B cell (primary cell): ENCODE measurements at regions not wholly inside any gene's neighbourhood (a gene's known extent, or its start where the extent isn't known, plus 50 kb on each side); places are given as distances from the start of the nearest gene placed in this dataset.

Experiments
- ATAC-seq: fragments of 200-7000 bp; cut with Tn5 transposase; one replicate; pipeline ENCODE4 v1.10.0; 2021; ENCODE audit warnings: low read depth, mild to moderate bottlenecking, moderate number of reproducible peaks, moderate library complexity
- CTCF ChIA-PET: fragments of 350-600 bp; sonication (Branson Sonifier 250); formaldehyde crosslinking; loops from one replicate; lab custom pipeline; 2021; ENCODE audit warnings: antibody characterized with exemption, inconsistent platforms; lab: Charles Lee
- POLR2A ChIA-PET: fragments of 350-600 bp; sonication (Branson Sonifier 250); formaldehyde crosslinking; loops from one replicate; lab custom pipeline; 2021; ENCODE audit warnings: antibody characterized with exemption; lab: Charles Lee
- DNase-seq: peaks from one replicate; pipeline ENCODE4 v3.0.0; 2013
- H2AFZ ChIP-seq: 2 replicates; pipeline ENCODE4 v1.6.1; 2012; ENCODE audit warnings: mild to moderate bottlenecking, low read depth, low read length; ENCODE audit not compliant: insufficient read depth, poor library complexity, severe bottlenecking
- H3K27ac ChIP-seq, 2 donors: 1 replicate in 1 of 2; 2 replicates in 1 of 2; pipeline ENCODE4 v1.5.1; 2012 to 2013; ENCODE audit warnings: low read length in 2 of 2, mild to moderate bottlenecking in 2 of 2, moderate library complexity in 1 of 2
- H3K27me3 ChIP-seq, 4 experiments: fragments of 200-600 bp in 1 of 4; sonication (generic) in 1 of 4; replicated peaks in 1 of 4; 1 replicate in 2 of 4; 2 replicates in 2 of 4; pipeline versions ENCODE4 v1.6.1 to v1.7.0; 2013 to 2016; ENCODE audit warnings: low read length in 3 of 4, mild to moderate bottlenecking in 2 of 4, mixed read lengths in 1 of 4, moderate library complexity in 1 of 4; ENCODE audit not compliant: insufficient read depth in 4 of 4, control insufficient read depth in 3 of 4; ENCODE audit errors: control extremely low read depth in 1 of 4
- H3K36me3 ChIP-seq, 2 experiments: replicated peaks in 1 of 2; 1 replicate in 1 of 2; 2 replicates in 1 of 2; pipeline versions ENCODE4 v1.6.1 to v1.7.1; 2013; ENCODE audit warnings: low read length in 1 of 2; ENCODE audit not compliant: insufficient read depth in 2 of 2, control insufficient read depth in 1 of 2; ENCODE audit errors: control extremely low read depth in 1 of 2, extremely low read depth in 1 of 2
- H3K4me1 ChIP-seq, 2 donors: fragments of 200-600 bp in 1 of 2; sonication (generic) in 1 of 2; 1 replicate in 1 of 2; 2 replicates in 1 of 2; pipeline versions ENCODE4 v1.5.1 to v1.6.1; 2013 to 2017; ENCODE audit warnings: low read length in 2 of 2; ENCODE audit not compliant: control insufficient read depth in 2 of 2, insufficient read depth in 2 of 2
- H3K4me2 ChIP-seq: replicated peaks from 2 replicates; pipeline ENCODE3; 2012; ENCODE audit warnings: mild to moderate bottlenecking, low read depth, low read length; ENCODE audit not compliant: poor library complexity, severe bottlenecking
- H3K4me3 ChIP-seq, 5 experiments: fragments of 200-600 bp in 1 of 5; sonication (generic) in 1 of 5; 1 replicate in 3 of 5; 2 replicates in 2 of 5; pipeline versions ENCODE4 v1.5.1 to v1.7.0; 2011 to 2016; ENCODE audit warnings: low read length in 4 of 5, mild to moderate bottlenecking in 4 of 5, low read depth in 2 of 5, control low read depth in 1 of 5, moderate library complexity in 1 of 5; ENCODE audit not compliant: insufficient read depth in 1 of 5; ENCODE audit errors: control extremely low read depth in 1 of 5, extremely low read depth in 1 of 5
- H3K79me2 ChIP-seq: fragments of 200-600 bp; sonication (generic); one replicate; pipeline ENCODE4 v1.6.0; 2016; ENCODE audit warnings: low read length; ENCODE audit not compliant: control insufficient read depth, insufficient read depth
- H3K9ac ChIP-seq: fragments of 200-600 bp; sonication (generic); 2 replicates; pipeline ENCODE4 v1.6.1; 2017; ENCODE audit warnings: mild to moderate bottlenecking, low read length, moderate library complexity
- H3K9me3 ChIP-seq, 3 donors: one replicate each; pipeline versions ENCODE4 v1.6.1 to v1.7.1; 2013; ENCODE audit warnings: low read length in 2 of 3; ENCODE audit not compliant: control insufficient read depth in 2 of 3, insufficient read depth in 1 of 3; ENCODE audit errors: control extremely low read depth in 1 of 3
- H4K20me1 ChIP-seq: 2 replicates; pipeline ENCODE4 v1.6.0; 2012; ENCODE audit warnings: mild to moderate bottlenecking, low read length; ENCODE audit not compliant: insufficient read depth, control insufficient read depth, poor library complexity, severe bottlenecking
- H3K27ac Mint-ChIP-seq: one replicate; pipeline ENCODE4 v1.8.0; 2021; ENCODE audit warnings: mixed read lengths
- H3K27me3 Mint-ChIP-seq: one replicate; pipeline ENCODE4 v1.8.0; 2021; ENCODE audit warnings: mixed read lengths
- H3K4me1 Mint-ChIP-seq: one replicate; pipeline ENCODE4 v1.8.0; 2021; ENCODE audit warnings: mixed read lengths
- H3K4me3 Mint-ChIP-seq: one replicate; pipeline ENCODE4 v1.8.0; 2021; ENCODE audit warnings: mixed read lengths
- H3K9me3 Mint-ChIP-seq: one replicate; pipeline ENCODE4 v1.8.0; 2022; ENCODE audit warnings: mixed read lengths; ENCODE audit not compliant: insufficient read depth
- CTCF ChIP-seq: fragments of 200-600 bp; IDR thresholded peaks from one replicate; pipeline ENCODE4 v1.8.0; 2022; ENCODE audit warnings: antibody characterized with exemption, mild to moderate bottlenecking
- EZH2 ChIP-seq: IDR thresholded peaks from 2 replicates; pipeline ENCODE4 v1.6.1; 2012; ENCODE audit warnings: borderline replicate concordance, low read depth, mild to moderate bottlenecking, moderate library complexity, low read length; ENCODE audit not compliant: insufficient read depth, poor library complexity, severe bottlenecking
- WGBS: methylation state at CpG from one replicate; pipeline ENCODE4 v1.1.5; 2013; ENCODE audit warnings: missing lambda C conversion rate; ENCODE audit not compliant: insufficient coverage; 5-methylcytosine and 5-hydroxymethylcytosine counted together
- intact Hi-C: fragments of 100-400 bp; cut with micrococcal nuclease; formaldehyde crosslinking; loops from one replicate; pipeline ENCODE4 v1.10.0; 2022

- no peaks in the 10 kb centered on the region for H3K27me3 ChIP-seq
These were observed 1541.7 kb upstream of the CDH8 start for GRCh38 chr16:63577891-63578290.

GRCh38 chr16:63575041-63575440, 1538.8 kb upstream of the CDH8 start:
- POLR2A ChIA-PET = no interaction called here
- CTCF ChIA-PET = no interaction called here
- ATAC-seq = no peak
- no peak for TF ChIP-seq EZH2
- TF ChIP-seq CTCF = no peak
- Histone ChIP-seq H3K27ac (no peak overlapping the region), H3K79me2 (no peaks in the 10 kb centered on the region), H3K27me3 (no peaks in the 10 kb centered on the region), H2AFZ (no peak overlapping the region), H3K9ac (no peak overlapping the region), H3K4me2 (no peak overlapping the region), H4K20me1 (no peaks in the 10 kb centered on the region), H3K9me3 (no peaks in the 10 kb centered on the region), H3K4me3 (no peak overlapping the region), H3K36me3 (no peaks in the 10 kb centered on the region), H3K4me1 (no peaks in the 10 kb centered on the region)
- no peaks in the 10 kb centered on the region for H3K4me1 Mint-ChIP-seq
- H3K4me3 Mint-ChIP-seq = no peak overlapping the region
- H3K27me3 Mint-ChIP-seq = no peaks in the 10 kb centered on the region
- intact Hi-C loops = no loop called here
- H3K9me3 Mint-ChIP-seq = peaks cover 5% of the 10 kb centered on the region
- H3K27ac Mint-ChIP-seq = no peak overlapping the region
- DNase-seq = no peak
- WGBS = no CpG with 5 or more reads among the region's 1 CpG

More at GRCh38 chr16:63577891-63578290, 1541.7 kb upstream of the CDH8 start:
- ATAC-seq (no peak), DNase-seq (no peak)
- H3K27me3 Mint-ChIP-seq = no peaks in the 10 kb centered on the region
- no peaks in the 10 kb centered on the region for H3K4me1 ChIP-seq
- H4K20me1 ChIP-seq = no peaks in the 10 kb centered on the region
- intact Hi-C loops = no loop called here
- H3K36me3 ChIP-seq = no peaks in the 10 kb centered on the region
- no peak overlapping the region for H3K9ac ChIP-seq
- TF ChIP-seq CTCF (no peak), EZH2 (no peak)
- H3K4me2 ChIP-seq = no peak overlapping the region
- no peak overlapping the region for H3K4me3 Mint-ChIP-seq
- no peak overlapping the region for H2AFZ ChIP-seq
- no peak overlapping the region for H3K27ac ChIP-seq
- ChIA-PET CTCF (no interaction called here), POLR2A (no interaction called here)
- no peak overlapping the region for H3K27ac Mint-ChIP-seq
- no peak overlapping the region for H3K4me3 ChIP-seq
- H3K9me3 Mint-ChIP-seq = peaks cover 7% of the 10 kb centered on the region
- H3K4me1 Mint-ChIP-seq = no peaks in the 10 kb centered on the region
- no peaks in the 10 kb centered on the region for H3K9me3 ChIP-seq
- H3K79me2 ChIP-seq = no peaks in the 10 kb centered on the region
